ENCODE measurements at regions not wholly inside any gene's neighbourhood (a gene's known extent, or its start where the extent isn't known, plus 50 kb on each side); places are given as distances from the start of the nearest gene placed in this dataset.

- DNase-seq (ENCODE audit: low spot score): no peak
These were observed 1045.3 kb downstream of the TLE1 start for GRCh38 chr9:80644044-80644443.

- DNase-seq (ENCODE audit: low spot score): no peak
These were observed 1054.3 kb downstream of the TLE1 start for GRCh38 chr9:80635065-80635464.

DNA sequence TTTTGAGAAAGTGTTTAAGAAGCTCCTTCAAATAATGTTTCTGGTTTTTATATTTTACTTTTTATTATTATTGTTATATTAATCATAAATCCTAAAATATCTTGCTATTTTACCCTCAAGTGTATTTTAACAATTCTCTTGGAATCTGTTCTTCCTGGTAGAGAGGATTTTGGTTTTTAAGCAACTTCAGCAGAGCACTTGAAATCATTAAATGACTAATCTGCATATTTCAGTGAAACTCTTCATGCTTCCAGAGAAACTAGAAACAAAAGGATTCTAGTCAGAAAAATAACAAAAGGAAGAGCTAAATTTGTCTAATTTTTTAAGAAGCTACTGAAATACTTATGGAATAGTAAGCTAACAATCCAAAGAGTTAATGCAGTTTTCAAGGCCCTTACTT, 1057.3 kb downstream of the TLE1 start:
- DNase-seq (ENCODE audit: low spot score): no peak

DNA sequence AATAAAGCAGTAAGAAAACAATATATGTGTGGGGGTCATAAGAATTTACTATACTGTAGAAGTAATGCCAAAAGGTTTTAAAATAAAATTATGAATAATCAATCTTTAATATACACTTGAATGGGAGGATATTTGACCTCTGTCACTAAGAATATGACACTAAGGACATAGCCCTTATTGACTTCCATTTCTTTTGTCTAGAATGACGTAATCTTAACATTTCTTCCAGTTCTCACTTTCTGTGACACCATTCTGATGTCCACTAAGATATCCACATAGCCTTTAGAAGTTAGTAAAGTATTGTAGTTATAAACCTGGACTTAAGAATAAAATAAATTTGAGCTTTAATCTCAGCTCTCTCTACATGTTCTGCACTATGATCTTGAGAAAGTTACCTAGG, 1050.7 kb downstream of the TLE4 start:
- no peak for DNase-seq (ENCODE audit: low spot score)

DNA sequence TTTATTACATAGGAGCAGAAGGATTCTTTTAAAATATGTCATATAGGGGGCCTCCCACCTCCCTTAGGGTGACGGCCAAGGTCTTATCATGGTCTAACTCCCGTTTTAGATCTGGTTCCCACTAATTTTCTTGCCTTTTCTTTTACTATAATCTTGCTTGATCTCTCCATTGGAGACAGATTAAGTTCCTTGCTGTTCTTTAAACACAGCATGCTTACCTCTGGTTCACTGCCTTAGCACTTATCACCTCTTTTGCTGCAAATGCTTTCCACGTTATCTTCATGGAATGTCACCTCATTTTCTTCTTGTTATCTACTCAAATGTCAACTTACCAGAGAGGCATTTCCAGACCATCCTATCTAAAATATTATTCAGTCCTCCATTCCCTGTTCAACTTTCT, 1047.6 kb downstream of the TLE4 start:
- DNase-seq (ENCODE audit: low spot score): no peak

GRCh38 chr9:80615964-80616363, 1044.2 kb downstream of the TLE4 start:
- DNase-seq (ENCODE audit: low spot score): no peak

DNA sequence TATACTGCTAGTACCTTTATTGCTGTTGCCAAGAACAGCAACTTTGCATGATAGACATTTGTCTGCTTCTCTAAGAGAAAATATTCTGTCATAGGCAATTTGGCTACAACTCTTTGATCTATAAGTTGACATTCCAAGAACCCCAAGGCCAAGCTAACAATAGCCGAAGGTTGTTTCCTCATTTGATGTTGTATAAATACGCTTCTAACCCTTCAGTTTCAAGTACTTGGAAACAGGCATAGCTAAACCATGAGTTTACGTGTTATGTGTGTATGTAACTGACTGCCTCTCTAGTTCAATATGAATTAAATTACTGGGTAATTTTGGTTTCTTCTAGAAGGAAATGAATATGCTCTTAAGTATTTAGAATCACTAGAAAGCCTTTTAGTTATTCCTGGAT, 1034.0 kb downstream of the TLE4 start:
- DNase-seq (ENCODE audit: low spot score): no peak

GRCh38 chr9:80605129-80605528, 1033.4 kb downstream of the TLE4 start:
- DNase-seq (ENCODE audit: low spot score): no peak

GRCh38 chr9:80602291-80602690, 1030.5 kb downstream of the TLE4 start:
- DNase-seq (ENCODE audit: low spot score): no peak

DNA sequence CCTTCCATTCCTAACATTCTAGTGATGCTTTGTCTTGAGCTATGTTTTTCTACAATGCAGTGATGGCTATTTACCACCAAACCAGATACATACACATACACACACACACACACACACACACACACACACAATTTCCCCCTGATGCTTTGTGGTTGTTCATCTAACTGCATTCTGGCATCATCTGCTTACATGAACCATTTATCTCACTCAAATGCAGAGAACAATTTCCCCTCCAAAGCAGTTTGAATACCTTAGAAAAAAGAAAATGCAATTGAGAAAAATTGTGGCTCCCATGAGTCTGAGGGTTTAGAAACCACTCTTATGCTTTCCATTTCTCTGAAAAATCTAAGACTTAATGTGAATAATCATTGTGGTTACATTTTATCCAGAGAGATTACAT, 1024.8 kb downstream of the TLE4 start:
- DNase-seq (ENCODE audit: low spot score): no peak

DNA sequence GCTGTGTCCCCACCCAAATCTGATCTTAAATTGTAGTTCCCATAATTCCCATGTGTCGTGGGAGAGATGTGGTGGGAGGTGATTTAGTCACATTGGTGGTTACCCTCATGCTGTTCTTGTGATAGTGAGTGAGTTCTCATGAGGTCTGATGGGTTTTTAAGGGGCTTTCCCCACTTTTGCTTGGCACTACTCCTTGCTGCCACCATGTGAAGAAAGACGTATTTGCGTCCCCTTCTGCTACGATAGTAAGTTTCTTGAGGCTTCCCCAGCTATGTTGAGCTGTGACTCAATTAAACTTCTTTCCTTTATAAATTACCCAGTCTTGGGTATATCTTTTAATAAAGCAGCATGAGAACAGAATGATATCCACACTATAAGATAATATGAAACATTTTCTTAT, 1023.4 kb downstream of the TLE4 start:
- no peak for DNase-seq (ENCODE audit: low spot score)

GRCh38 chr9:80592413-80592812, 1020.6 kb downstream of the TLE4 start:
- DNase-seq (ENCODE audit: low spot score): no peak

- no peak for DNase-seq (ENCODE audit: low spot score)
These were observed 1015.1 kb downstream of the TLE4 start for GRCh38 chr9:80586786-80587330.

- no peak for DNase-seq (ENCODE audit: low spot score)
These were observed 1000.2 kb downstream of the TLE4 start for GRCh38 chr9:80571953-80572352.

DNA sequence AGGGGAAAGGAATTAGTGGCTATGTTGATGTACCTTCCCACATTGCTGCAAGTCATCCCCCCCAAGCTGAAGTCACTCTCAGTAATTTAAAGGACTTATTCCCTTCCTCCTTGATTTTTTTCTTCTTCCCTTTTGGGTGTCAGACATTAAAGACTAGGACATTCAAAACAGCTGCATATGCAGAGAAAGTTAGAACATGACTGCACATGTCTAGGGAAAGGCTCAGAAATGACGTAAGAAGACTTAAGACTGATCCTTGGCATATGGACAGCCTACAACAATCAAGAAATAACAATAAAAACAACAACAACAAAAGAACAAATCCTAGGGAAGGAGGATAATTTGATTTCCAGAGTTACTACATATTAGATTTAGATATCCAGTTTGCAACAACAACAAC, 997.5 kb downstream of the TLE4 start:
- no peak for DNase-seq (ENCODE audit: low spot score)

DNA sequence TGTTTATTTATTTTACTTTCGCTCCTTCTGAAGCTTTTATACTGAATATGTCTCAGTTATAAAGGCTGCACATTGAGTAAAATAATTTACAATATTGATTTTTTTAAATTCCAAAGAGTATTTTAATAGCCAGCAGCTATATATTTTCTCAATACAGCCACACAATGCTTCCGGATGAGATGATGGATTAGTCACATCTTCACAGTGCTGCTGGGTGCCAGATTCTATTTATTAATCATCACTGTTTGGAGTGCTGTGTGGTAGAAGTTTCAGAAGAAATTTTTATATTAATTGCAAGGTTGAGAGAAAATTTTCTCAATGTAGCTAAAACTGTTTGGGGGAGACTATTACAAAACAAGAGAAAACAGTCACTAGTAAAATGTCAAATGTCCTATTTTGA, 989.8 kb downstream of the TLE4 start:
- DNase-seq (ENCODE audit: low spot score): no peak

GRCh38 chr9:80560976-80561375, 989.2 kb downstream of the TLE4 start:
- DNase-seq (ENCODE audit: low spot score): no peak

GRCh38 chr9:80557256-80557655, 985.5 kb downstream of the TLE4 start:
- no peak for DNase-seq (ENCODE audit: low spot score)

GRCh38 chr9:80556631-80557030, 984.9 kb downstream of the TLE4 start:
- DNase-seq (ENCODE audit: low spot score): no peak

GRCh38 chr9:80555782-80556325, 984.1 kb downstream of the TLE4 start:
- DNase-seq (ENCODE audit: low spot score): no peak

DNA sequence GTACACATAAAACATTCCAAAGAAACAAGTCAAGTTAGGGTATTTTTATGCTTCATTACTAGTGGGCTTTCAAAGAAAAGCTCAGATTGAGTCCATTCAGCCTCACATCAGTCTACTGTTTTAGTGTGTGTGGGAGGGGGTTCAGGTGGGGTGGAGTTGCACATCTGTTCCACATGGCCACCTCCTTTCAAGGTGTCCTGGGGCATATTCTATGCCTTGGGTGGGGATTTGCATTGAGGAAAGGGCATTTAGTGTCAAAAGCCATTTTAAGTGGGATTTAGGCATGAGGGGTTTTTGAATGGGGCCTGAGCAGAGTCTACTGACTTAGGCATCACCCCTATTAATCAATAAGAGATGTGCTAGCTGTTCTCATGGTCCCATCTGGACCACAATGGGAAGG, 983.1 kb downstream of the TLE4 start:
- no peak for DNase-seq (ENCODE audit: low spot score)

- no peak for DNase-seq (ENCODE audit: low spot score)
These were observed 982.5 kb downstream of the TLE4 start for GRCh38 chr9:80554301-80554700.

DNA sequence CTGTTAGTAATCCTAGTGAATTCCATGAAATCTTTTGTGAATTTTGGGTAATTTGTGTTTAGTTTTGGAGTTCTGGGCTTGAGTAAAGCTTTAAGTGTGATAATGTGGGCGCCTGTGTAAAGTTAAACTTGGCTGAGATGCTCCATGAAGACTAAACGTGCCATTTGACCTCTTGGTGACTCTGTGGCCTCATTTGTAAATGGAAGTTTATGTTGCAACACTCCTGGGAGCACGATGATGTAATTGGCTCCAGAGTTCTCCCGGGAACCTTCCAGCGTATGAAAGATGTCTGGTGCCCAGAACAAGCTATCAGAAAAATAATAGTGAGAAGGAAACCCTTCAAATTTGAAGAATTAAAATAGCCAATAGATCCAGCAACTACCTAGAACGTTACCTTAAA, 981.2 kb downstream of the TLE4 start:
- no peak for DNase-seq (ENCODE audit: low spot score)

DNA sequence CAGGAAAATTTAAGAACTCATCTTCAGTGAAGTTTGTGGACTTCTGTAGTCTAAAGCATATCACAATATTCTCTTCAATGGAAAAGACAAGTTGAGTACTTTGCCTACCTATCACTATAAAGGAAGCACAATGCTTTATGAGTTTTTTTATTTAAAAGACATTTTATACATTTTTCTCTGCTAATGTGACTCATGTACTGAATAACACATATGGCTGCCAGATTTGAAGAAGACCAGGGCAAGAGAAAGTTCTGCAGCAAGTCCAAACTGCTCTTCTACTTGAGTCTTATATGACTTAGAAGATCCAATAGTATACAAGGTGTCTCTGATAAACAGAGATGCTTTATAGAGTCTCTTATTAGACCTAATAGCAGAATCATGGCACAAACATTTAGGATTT, 978.4 kb downstream of the TLE4 start:
- no peak for DNase-seq (ENCODE audit: low spot score)

DNA sequence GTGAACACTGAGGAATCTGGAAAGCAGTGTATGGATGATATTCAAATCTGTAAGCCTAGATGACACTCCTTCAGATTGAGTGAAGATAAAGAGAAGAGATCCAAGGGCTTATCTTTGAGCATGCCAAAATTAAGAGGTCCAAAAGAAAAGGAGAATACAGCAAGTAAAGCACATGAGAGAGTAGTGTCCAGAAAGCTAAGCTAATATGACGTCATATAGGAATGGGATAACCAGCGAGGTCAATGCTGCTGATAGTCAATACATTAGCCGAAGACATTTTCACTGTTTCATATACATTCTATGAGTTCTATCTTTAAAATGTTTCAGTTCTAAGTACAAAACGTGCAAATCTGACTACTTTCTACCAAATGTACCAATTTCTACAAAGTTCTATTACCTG, 975.8 kb downstream of the TLE4 start:
- no peak for DNase-seq (ENCODE audit: low spot score)

Data from CD4-positive, alpha-beta T cell treated with Interleukin-15 for 4 hours (primary cell).